ENCODE measurements at regions not wholly inside any gene's neighbourhood (a gene's known extent, or its start where the extent isn't known, plus 50 kb on each side); places are given as distances from the start of the nearest gene placed in this dataset.

DNA sequence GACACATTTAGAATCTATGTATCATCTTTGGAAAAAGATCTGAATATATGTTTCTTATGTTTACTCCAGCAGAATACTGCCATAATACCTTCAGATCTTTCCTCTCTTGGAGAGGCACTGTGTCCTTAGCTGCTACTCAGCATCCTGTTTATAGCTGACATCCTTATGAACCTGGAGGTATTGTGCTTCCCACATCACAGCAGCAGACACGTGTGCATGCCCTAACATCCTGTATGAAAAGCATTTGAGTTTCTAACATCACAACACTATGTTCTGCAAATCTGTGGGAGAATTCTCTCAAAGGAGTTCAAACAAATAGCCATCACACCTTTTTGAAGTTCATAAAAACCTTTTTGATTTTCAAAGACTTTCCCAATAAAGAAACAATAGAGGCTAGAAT lies 216.0 kb downstream of the GJA1 start:
- no peak for DNase-seq
- Mint-ChIP-seq H3K9me3 (ENCODE audit: unreplicated experiment) (no peaks in the 10 kb centered on the region), H3K4me1 (ENCODE audit: low read depth, unreplicated experiment) (no peaks in the 10 kb centered on the region)

DNA sequence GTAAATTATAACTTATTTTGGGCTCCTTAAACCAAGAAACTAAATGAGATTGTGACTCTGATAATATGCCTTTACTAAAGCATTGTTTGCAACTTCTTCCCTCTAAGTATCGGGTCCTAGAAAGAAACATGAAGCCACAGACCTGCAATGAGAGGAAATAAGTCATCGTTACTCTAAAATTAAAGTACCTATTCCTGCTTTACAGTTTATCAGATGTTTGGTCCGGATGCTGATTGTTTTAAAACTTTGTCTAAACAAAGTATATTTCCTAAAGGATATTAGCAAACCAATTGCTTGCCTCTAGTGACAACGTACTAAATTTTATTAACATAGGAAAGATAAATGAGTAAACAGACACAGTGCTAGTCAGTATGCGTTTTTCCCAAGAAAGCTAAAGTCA lies 216.8 kb downstream of the GJA1 start:
- Mint-ChIP-seq H3K27me3 (ENCODE audit: unreplicated experiment) (peaks cover 5% of the 10 kb centered on the region), H3K27ac (ENCODE audit: unreplicated experiment) (no peak overlapping the region), H3K36me3 (ENCODE audit: unreplicated experiment) (no peaks in the 10 kb centered on the region), H3K4me1 (ENCODE audit: low read depth, unreplicated experiment) (no peaks in the 10 kb centered on the region), H3K4me3 (ENCODE audit: unreplicated experiment) (no peak overlapping the region), H3K9me3 (ENCODE audit: unreplicated experiment) (no peaks in the 10 kb centered on the region)
- DNase-seq, result no peak
- TF ChIP-seq, protein P1, sequence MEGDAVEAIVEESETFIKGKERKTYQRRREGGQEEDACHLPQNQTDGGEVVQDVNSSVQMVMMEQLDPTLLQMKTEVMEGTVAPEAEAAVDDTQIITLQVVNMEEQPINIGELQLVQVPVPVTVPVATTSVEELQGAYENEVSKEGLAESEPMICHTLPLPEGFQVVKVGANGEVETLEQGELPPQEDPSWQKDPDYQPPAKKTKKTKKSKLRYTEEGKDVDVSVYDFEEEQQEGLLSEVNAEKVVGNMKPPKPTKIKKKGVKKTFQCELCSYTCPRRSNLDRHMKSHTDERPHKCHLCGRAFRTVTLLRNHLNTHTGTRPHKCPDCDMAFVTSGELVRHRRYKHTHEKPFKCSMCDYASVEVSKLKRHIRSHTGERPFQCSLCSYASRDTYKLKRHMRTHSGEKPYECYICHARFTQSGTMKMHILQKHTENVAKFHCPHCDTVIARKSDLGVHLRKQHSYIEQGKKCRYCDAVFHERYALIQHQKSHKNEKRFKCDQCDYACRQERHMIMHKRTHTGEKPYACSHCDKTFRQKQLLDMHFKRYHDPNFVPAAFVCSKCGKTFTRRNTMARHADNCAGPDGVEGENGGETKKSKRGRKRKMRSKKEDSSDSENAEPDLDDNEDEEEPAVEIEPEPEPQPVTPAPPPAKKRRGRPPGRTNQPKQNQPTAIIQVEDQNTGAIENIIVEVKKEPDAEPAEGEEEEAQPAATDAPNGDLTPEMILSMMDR (IDR thresholded peaks at IDR 0.05; ENCODE audit: partially characterized antibody, unreplicated experiment), result no peak

More for the DNA sequence above, 216.0 kb downstream of the GJA1 start:
- peaks cover 6% of the 10 kb centered on the region for H3K27me3 Mint-ChIP-seq (ENCODE audit: unreplicated experiment)
- H3K27ac Mint-ChIP-seq (ENCODE audit: unreplicated experiment), result no peak overlapping the region
- no peaks in the 10 kb centered on the region for H3K36me3 Mint-ChIP-seq (ENCODE audit: unreplicated experiment)
- TF ChIP-seq, protein P1 (IDR thresholded peaks at IDR 0.05; ENCODE audit: partially characterized antibody, unreplicated experiment), result no peak
- H3K4me3 Mint-ChIP-seq (ENCODE audit: unreplicated experiment), result no peak overlapping the region

DNA sequence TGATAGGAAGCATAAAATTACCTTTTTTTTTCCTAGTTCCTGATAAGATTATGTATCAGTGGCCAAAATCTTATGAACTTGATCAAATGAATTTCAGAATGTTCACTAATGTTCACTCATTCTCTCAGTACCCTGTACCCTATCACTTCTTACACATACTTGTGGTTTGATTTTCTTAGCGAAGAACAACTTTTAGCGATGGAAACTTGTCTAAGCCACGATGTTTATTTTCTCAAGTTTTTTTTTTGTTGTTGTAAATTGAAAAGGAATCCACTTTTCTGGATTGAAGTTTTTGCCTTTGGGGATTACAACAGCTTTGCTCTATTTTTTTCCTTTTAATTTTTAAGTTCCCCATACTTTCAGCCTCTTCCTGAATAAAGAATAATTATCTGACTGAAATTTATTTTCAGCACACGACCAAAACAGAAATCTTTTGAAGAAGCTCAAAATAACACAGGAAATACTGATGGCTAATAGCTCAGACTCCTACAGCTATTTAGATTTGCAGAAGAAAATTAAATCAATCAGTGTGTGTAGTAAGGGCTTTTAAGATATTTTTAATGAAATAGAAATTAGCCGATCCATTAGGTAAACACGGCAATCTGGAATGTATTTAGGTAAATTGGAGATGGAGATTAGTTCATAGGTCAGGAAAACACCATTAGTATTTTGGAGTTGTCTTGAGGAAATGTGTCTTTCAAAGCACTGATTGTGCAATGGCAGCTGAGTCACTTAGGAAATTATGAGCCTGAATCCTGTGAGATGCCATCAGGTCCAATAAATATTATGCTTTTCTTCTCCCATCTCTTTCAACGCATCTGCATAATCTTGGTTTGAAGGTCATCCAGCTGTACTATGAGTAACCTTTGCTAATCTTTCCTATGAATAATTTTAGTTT lies 217.5 kb downstream of the GJA1 start:
- TF ChIP-seq, protein P1 (IDR thresholded peaks at IDR 0.05; ENCODE audit: partially characterized antibody, unreplicated experiment), result no peak
- peaks cover 3% of the 10 kb centered on the region for H3K27me3 Mint-ChIP-seq (ENCODE audit: unreplicated experiment)
- H3K27ac Mint-ChIP-seq (ENCODE audit: unreplicated experiment), result no peak overlapping the region
- no peaks in the 10 kb centered on the region for H3K36me3 Mint-ChIP-seq (ENCODE audit: unreplicated experiment)
- no peak overlapping the region for H3K4me3 Mint-ChIP-seq (ENCODE audit: unreplicated experiment)
- H3K4me1 Mint-ChIP-seq (ENCODE audit: low read depth, unreplicated experiment), result no peaks in the 10 kb centered on the region
- DNase-seq, result no peak
- no peaks in the 10 kb centered on the region for H3K9me3 Mint-ChIP-seq (ENCODE audit: unreplicated experiment)

DNA sequence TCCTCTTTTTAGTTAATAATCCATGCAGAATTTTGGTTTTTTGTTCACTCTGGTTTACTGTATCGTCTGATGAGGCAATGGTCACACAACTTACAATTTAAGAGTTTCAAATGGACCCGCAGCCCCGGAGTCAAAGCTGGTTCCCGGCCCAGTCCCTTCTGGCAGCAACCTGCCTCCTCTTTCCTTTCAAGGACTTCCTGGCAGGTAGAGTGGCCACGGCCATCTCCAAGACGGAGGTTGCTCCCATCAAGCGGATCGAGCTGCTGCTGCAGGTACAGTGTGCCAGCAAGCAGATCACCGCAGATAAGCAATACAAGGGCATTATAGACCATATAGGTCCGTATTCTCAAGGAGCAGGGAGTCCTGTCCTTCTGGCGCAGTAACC lies 218.2 kb downstream of the GJA1 start:
- Mint-ChIP-seq H3K9me3 (ENCODE audit: unreplicated experiment) (no peaks in the 10 kb centered on the region), H3K27ac (ENCODE audit: unreplicated experiment) (no peak overlapping the region), H3K27me3 (ENCODE audit: unreplicated experiment) (peaks cover 3% of the 10 kb centered on the region), H3K4me1 (ENCODE audit: low read depth, unreplicated experiment) (no peaks in the 10 kb centered on the region), H3K4me3 (ENCODE audit: unreplicated experiment) (no peak overlapping the region), H3K36me3 (ENCODE audit: unreplicated experiment) (no peaks in the 10 kb centered on the region)
- TF ChIP-seq, protein P1 (IDR thresholded peaks at IDR 0.05; ENCODE audit: partially characterized antibody, unreplicated experiment), result no peak
- no peak for DNase-seq

DNA sequence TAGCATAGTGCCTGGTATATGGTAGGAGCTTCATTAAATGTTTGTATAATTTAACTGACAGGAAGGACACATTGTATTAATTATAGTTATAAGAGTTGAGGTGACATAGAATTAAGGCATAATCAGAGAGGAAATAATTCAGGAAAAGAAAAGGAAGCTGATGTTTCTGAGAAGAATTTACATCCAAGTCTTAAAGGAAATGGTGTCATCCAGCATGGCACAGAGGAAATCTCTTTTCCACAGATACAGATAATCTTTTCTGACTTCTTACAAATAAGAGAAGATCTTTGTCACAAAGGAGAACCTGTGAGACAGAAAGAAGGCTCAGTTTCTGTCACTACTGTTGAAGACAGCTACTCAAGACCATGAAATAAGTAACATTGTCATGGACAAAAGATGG lies 222.5 kb downstream of the GJA1 start:
- DNase-seq, result no peak
- no peak overlapping the region for H3K4me3 Mint-ChIP-seq (ENCODE audit: unreplicated experiment)
- no peaks in the 10 kb centered on the region for H3K9me3 Mint-ChIP-seq (ENCODE audit: unreplicated experiment)
- H3K27ac Mint-ChIP-seq (ENCODE audit: unreplicated experiment), result no peak overlapping the region
- TF ChIP-seq, protein P1 (IDR thresholded peaks at IDR 0.05; ENCODE audit: partially characterized antibody, unreplicated experiment), result no peak
- peaks cover 3% of the 10 kb centered on the region for H3K27me3 Mint-ChIP-seq (ENCODE audit: unreplicated experiment)
- H3K36me3 Mint-ChIP-seq (ENCODE audit: unreplicated experiment), result no peaks in the 10 kb centered on the region
- no peaks in the 10 kb centered on the region for H3K4me1 Mint-ChIP-seq (ENCODE audit: low read depth, unreplicated experiment)
